CD14-positive monocyte (primary cell): ENCODE measurements at regions not wholly inside any gene's neighbourhood (a gene's known extent, or its start where the extent isn't known, plus 50 kb on each side); places are given as distances from the start of the nearest gene placed in this dataset.

Source experiments
- DNase-seq, 3 donors: peaks; one replicate each; pipeline ENCODE4 v3.0.0-alpha.2; 2011 to 2022
- H2AFZ ChIP-seq: 2 replicates; pipeline ENCODE4 v1.6.0; 2012; ENCODE audit warnings: mild to moderate bottlenecking, low read depth, low read length, inconsistent platforms; ENCODE audit not compliant: insufficient read depth, poor library complexity, severe bottlenecking
- H3K27ac ChIP-seq, 2 donors: 1 replicate in 1 of 2; 2 replicates in 1 of 2; pipeline ENCODE4 v1.5.1; 2012 to 2013; ENCODE audit warnings: low read length in 2 of 2, control low read depth in 1 of 2, inconsistent platforms in 1 of 2, low read depth in 1 of 2, mild to moderate bottlenecking in 1 of 2
- H3K27me3 ChIP-seq, 2 donors: one replicate each; pipeline versions ENCODE4 v1.6.0 to v1.6.1; 2011 to 2013; ENCODE audit warnings: low read length in 2 of 2; ENCODE audit not compliant: control insufficient read depth in 2 of 2, insufficient read depth in 2 of 2
- H3K36me3 ChIP-seq, 2 donors: replicated peaks in 1 of 2; 1 replicate in 1 of 2; 2 replicates in 1 of 2; pipeline versions ENCODE4 v1.5.1 to v1.6.1; 2012 to 2013; ENCODE audit warnings: low read length in 2 of 2, control low read depth in 1 of 2, inconsistent platforms in 1 of 2, mild to moderate bottlenecking in 1 of 2; ENCODE audit not compliant: insufficient read depth in 2 of 2, control insufficient read depth in 1 of 2
- H3K4me1 ChIP-seq, 2 donors: 1 replicate in 1 of 2; 2 replicates in 1 of 2; pipeline versions ENCODE4 v1.5.1 to v1.6.1; 2012 to 2013; ENCODE audit warnings: low read length in 2 of 2, control low read depth in 1 of 2, inconsistent platforms in 1 of 2, mild to moderate bottlenecking in 1 of 2, moderate library complexity in 1 of 2; ENCODE audit not compliant: insufficient read depth in 2 of 2, control insufficient read depth in 1 of 2
- H3K4me2 ChIP-seq: replicated peaks from 2 replicates; pipeline ENCODE3; 2012; ENCODE audit warnings: low read length, moderate library complexity, mild to moderate bottlenecking; ENCODE audit not compliant: poor library complexity, severe bottlenecking; ENCODE audit errors: extremely low read depth
- H3K4me3 ChIP-seq, 3 experiments: fragments of 200-600 bp in 1 of 3; sonication (generic) in 1 of 3; replicated peaks in 1 of 3; 1 replicate in 2 of 3; 2 replicates in 1 of 3; pipeline ENCODE4 v1.5.1; 2011 to 2013; ENCODE audit warnings: low read length in 3 of 3, mild to moderate bottlenecking in 3 of 3, control low read depth in 2 of 3, low read depth in 2 of 3, inconsistent platforms in 1 of 3, moderate library complexity in 1 of 3
- H3K79me2 ChIP-seq: 2 replicates; pipeline ENCODE4 v1.6.0; 2012; ENCODE audit warnings: mild to moderate bottlenecking, control low read depth, inconsistent platforms, low read length, moderate library complexity; ENCODE audit not compliant: insufficient read depth
- H3K9ac ChIP-seq: 2 replicates; pipeline ENCODE4 v1.6.0; 2017; ENCODE audit warnings: low read length, mild to moderate bottlenecking; ENCODE audit not compliant: insufficient read depth, poor library complexity, severe bottlenecking
- H3K9me3 ChIP-seq, 2 donors: replicated peaks in 1 of 2; 1 replicate in 1 of 2; 2 replicates in 1 of 2; pipeline versions ENCODE4 v1.5.1 to v1.6.1; 2012 to 2013; ENCODE audit warnings: low read length in 2 of 2, control low read depth in 1 of 2; ENCODE audit not compliant: control insufficient read depth in 1 of 2, insufficient read depth in 1 of 2
- H4K20me1 ChIP-seq: 2 replicates; pipeline ENCODE4 v1.6.0; 2012; ENCODE audit warnings: mild to moderate bottlenecking, low read length, control low read depth, moderate library complexity; ENCODE audit not compliant: insufficient read depth
- H3K27ac Mint-ChIP-seq, 7 donors: one replicate each; pipeline ENCODE4 v1.8.0; 2020; ENCODE audit warnings: mild to moderate bottlenecking in 7 of 7, mixed read lengths in 7 of 7, moderate library complexity in 6 of 7, inconsistent platforms in 2 of 7
- H3K27me3 Mint-ChIP-seq, 3 donors: one replicate each; pipeline ENCODE4 v1.8.0; 2021 to 2022; ENCODE audit warnings: low read depth in 3 of 3, mild to moderate bottlenecking in 3 of 3, mixed read lengths in 3 of 3, moderate library complexity in 3 of 3, inconsistent platforms in 1 of 3
- H3K36me3 Mint-ChIP-seq, 2 donors: one replicate each; pipeline ENCODE4 v1.8.0; 2020; ENCODE audit warnings: mixed read lengths in 2 of 2, inconsistent platforms in 1 of 2, mild to moderate bottlenecking in 1 of 2
- H3K4me1 Mint-ChIP-seq: one replicate; pipeline ENCODE4 v1.8.0; 2020; ENCODE audit warnings: mild to moderate bottlenecking, mixed read lengths
- H3K4me3 Mint-ChIP-seq, 2 donors: one replicate each; pipeline ENCODE4 v1.8.0; 2020; ENCODE audit warnings: mild to moderate bottlenecking in 2 of 2, mixed read lengths in 2 of 2, moderate library complexity in 1 of 2
- H3K9me3 Mint-ChIP-seq, 7 donors: one replicate each; pipeline ENCODE4 v1.8.0; 2020 to 2022; ENCODE audit warnings: mixed read lengths in 7 of 7, mild to moderate bottlenecking in 6 of 7, moderate library complexity in 6 of 7, inconsistent platforms in 2 of 7
- CTCF ChIP-seq: fragments of 200-600 bp; IDR thresholded peaks from one replicate; pipeline ENCODE4 v1.8.0; 2022; ENCODE audit warnings: antibody characterized with exemption, mild to moderate bottlenecking
- WGBS: methylation state at CpG from one replicate; pipeline ENCODE4 v1.1.5; 2013; ENCODE audit warnings: missing lambda C conversion rate; ENCODE audit not compliant: insufficient coverage; 5-methylcytosine and 5-hydroxymethylcytosine counted together
- intact Hi-C, 2 donors: fragments of 100-400 bp; cut with micrococcal nuclease; formaldehyde crosslinking; loops; one replicate each; pipeline versions ENCODE4 v1.15.0 to v1.15.1; 2023

GRCh38 chr9:34825775-34826174 lies 115.8 kb upstream of the CCL21 start:
- WGBS: 100% methylated on average over 1 of the region's 4 CpGs
- no peaks in the 10 kb centered on the region for H3K36me3 ChIP-seq
- H3K4me1 ChIP-seq: no peaks in the 10 kb centered on the region
- Mint-ChIP-seq H3K9me3 (peaks cover 0 to 6% (median 2%) of the 10 kb centered on the region in 7 donors), H3K27me3 (peaks cover 2 to 9% (median 4%) of the 10 kb centered on the region in 3 donors), H3K27ac (no peak overlapping the region), H3K4me3 (no peak overlapping the region), H3K4me1 (no peaks in the 10 kb centered on the region), H3K36me3 (no peaks in the 10 kb centered on the region)
- H3K9ac ChIP-seq: no peak overlapping the region
- H3K27me3 ChIP-seq: no peaks in the 10 kb centered on the region
- H4K20me1 ChIP-seq: no peaks in the 10 kb centered on the region
- TF ChIP-seq CTCF: no peak
- intact Hi-C loops: no loop called here
- H3K4me2 ChIP-seq: no peak overlapping the region
- no peak overlapping the region for H2AFZ ChIP-seq
- H3K79me2 ChIP-seq: no peaks in the 10 kb centered on the region
- DNase-seq: no peak
- H3K4me3 ChIP-seq: no peak overlapping the region
- H3K9me3 ChIP-seq: no peaks in the 10 kb centered on the region
- H3K27ac ChIP-seq: no peak overlapping the region

GRCh38 chr9:34823778-34824177 lies 113.8 kb upstream of the CCL21 start:
- Histone ChIP-seq H3K4me1 (no peaks in the 10 kb centered on the region), H4K20me1 (no peaks in the 10 kb centered on the region), H3K27me3 (no peaks in the 10 kb centered on the region), H3K79me2 (no peaks in the 10 kb centered on the region), H3K36me3 (no peaks in the 10 kb centered on the region), H3K9ac (no peak overlapping the region), H3K4me2 (no peak overlapping the region), H3K4me3 (no peak overlapping the region), H3K27ac (no peak overlapping the region), H3K9me3 (no peaks in the 10 kb centered on the region), H2AFZ (no peak overlapping the region)
- TF ChIP-seq CTCF: no peak
- Mint-ChIP-seq H3K27me3 (peaks cover 2 to 13% (median 4%) of the 10 kb centered on the region in 3 donors), H3K9me3 (peaks cover 2 to 12% (median 9%) of the 10 kb centered on the region in 7 donors), H3K4me3 (no peak overlapping the region), H3K27ac (peak overlapping the region in 1 of 7 donors; percentile 16), H3K4me1 (no peaks in the 10 kb centered on the region), H3K36me3 (no peaks in the 10 kb centered on the region)
- DNase-seq: no peak
- 89% methylated on average over 1 of the region's 4 CpGs for WGBS
- intact Hi-C loops: no loop called here
